ENCODE measurements at regions not wholly inside any gene's neighbourhood (a gene's known extent, or its start where the extent isn't known, plus 50 kb on each side); places are given as distances from the start of the nearest gene placed in this dataset.

DNA sequence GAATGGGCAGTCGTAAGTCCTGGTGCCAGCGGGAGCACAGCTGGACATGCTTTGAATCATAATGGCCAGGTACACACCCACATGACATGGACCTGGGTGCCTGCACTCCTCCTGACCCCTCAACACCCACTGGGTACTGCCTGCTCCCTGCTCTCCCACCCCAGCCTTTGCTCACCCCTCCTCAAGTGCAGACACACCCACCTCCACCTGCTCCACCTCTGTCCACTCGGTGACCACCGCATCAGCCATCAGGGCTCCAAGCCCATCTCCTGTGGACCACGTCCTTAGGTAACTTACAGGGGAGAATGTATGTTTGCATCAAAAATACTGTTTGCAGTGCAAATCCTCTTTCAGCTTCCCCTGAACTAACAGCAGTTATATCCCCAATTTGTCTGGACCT lies 214.6 kb downstream of the BRD1 start:
- DNase-seq (ENCODE audit: low read depth in 4 of 4, low spot score in 2 of 4): no peak

DNA sequence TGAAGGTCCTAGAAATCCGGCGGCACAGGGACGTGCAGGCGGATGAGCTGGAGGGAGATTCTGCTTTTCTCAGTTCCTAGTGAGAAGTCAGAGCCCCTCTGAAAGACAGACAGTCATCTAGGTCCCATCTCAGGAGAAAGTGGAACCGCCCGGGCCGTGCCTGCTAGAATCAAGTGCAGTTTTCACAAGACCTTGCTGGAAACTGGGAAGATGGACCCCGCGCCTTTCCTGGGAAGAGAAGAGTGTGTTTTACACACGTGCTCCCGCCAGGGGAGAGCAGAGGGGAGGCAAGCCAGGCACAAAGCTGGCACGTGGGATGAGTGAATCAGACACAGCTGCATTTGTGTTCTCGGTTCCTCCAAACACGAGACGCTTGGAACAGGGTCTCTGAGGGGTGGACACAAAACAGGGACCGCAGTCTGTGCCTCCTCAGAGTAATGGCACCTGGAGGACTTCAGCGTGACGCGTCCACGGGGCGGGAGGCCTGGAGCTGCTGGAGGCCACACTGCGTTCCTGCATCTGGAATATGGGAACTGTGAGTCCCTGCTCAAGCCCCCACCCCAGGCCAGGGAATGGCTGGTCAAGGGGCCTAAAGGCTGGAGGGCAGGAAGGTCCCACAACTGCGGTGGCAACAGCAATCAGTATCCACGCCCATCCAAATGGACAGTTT lies 218.3 kb downstream of the BRD1 start:
- DNase-seq (ENCODE audit: low read depth in 4 of 4, low spot score in 2 of 4): no peak

DNA sequence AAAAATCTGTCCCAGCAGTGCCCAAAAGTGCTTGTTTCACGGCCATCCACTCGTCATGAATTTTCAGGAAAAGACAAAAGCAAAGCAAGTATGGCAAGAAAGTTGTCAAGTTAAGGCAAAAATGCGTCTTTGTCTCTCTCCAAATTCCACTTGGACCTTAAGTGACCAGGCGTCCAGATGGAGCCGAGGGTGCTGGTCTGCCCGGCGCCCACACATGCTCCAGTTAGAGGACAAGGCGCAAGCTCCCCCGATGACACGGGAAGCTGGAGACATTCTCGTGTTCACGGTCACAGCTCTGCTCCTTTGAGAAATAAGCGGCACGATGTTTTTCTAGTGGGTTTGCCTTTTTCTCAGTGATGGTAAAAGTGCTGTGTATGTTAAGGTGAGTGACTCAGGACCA lies 219.0 kb downstream of the BRD1 start:
- no peak for DNase-seq (ENCODE audit: low read depth in 4 of 4, low spot score in 2 of 4)

DNA sequence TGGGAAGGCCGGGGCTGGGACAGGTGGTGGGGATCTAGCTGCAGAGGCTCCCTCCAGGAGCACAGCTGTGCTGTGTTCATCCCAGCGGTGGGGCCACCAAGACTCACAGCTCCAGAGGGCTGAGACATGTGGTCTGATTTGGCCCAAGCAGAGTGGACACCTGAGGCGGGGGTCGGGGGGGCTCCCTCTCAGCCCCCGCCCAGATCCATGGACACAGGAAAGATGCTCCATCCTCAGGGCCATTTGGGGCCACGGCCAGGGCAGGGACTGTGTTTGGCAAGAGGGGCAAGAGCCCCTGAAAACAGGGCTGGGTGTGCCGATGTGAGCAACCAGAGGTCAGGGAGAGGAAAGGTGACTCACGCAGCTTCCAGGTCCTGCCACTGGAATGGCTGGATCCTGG lies 219.4 kb downstream of the BRD1 start:
- no peak for DNase-seq (ENCODE audit: low read depth in 4 of 4, low spot score in 2 of 4)

DNA sequence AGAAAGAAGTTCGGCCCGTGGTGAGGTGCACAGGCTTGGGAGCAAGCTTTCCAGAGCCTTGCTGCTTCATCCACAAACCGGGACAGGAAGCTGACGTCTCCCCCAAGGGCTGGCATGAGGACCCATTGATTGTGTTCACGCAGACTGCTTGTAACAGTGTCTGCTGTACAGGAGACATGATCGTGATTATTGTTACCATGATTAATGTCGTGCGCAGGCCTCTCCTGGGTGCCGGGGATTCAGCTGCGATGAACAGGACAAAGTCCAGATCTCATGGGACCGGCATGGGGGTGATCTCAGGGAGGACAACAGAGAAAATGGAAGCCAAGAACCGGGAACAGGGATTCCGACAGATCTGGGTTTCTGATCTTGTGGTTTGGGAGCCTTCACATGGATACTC lies 219.9 kb downstream of the BRD1 start:
- DNase-seq (ENCODE audit: low read depth in 4 of 4, low spot score in 2 of 4): no peak

DNA sequence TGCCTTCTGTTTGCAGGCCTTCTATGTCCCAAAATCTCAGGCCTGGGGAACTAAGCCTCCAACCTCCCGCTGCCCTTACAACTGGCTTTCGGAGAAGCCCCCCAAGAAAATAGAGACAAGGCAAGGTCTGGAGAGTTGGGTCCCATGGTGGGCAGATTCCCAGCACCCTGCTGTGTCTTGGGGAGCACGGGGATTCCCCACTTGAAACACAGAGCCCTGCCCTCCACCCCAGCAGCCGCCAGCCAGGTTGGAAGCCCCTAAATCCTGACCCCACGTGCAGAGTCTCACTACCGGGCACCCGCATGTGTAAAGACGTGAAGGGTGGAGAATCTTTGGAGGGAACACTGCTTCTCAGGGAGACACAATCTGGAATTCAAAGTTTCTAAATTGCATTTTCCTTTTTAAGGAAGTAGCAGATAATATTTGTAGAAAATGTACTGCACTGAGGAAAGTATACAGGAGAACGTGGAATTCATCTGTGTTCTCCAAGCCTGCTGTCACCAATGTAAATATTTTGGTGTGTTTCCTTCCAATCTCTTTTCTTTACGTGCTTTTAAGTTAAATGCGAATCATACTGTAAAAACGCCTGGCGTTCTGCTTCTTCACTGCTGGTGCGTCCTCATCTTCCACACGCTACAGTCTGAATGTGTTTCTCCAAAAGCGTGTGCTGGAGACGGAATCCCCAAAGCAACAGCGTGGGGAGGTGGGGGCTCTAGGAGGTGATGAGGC lies 220.9 kb downstream of the BRD1 start:
- no peak for DNase-seq (ENCODE audit: low read depth in 4 of 4, low spot score in 2 of 4)

DNA sequence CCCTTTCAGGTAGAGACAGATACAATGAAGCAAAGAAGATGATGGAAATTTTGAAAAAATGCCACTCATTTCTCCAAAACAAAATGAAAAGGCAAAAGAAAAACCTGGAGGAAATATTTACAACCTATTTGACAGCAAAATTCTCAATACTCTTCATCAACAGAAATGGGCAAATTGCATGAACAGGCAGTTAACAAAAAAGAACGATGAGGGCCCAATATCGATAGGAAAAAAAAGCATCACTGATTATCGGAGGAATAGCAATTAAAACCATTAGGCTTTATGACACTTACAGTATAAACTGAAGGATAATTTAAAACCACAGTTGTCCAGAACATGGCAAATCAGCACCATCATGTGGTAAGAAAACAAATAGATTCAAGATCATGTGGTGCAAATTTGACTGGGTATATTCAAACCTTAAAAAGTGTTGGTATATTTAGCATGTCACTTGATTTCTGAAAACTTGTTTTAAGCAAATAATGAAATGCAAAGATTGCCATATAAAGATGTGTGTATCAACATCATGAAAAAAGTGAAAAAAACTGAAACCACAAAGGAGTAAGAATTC lies 222.9 kb downstream of the BRD1 start:
- DNase-seq (ENCODE audit: low read depth in 4 of 4, low spot score in 2 of 4): no peak

DNA sequence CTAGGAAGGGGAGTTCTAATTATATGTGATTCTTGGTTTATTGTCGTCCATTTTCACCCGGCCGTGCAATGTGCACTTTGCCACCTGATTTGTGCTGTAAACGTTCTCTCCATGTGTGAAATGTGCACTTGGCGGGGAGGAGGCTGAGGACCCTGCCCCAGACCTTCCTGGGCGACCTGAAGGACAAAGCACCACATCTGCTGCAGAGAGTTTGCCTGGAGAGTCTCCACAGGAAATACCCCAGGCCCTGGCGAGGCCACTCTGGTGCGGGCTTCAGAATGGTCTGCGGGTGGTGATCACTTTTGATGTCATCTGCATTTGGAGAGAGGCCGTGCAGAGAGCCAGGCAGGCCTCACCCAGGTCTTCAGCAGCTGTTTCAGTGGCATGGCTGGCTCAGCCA lies 224.7 kb downstream of the BRD1 start:
- no peak for DNase-seq (ENCODE audit: low read depth in 4 of 4, low spot score in 2 of 4)

DNA sequence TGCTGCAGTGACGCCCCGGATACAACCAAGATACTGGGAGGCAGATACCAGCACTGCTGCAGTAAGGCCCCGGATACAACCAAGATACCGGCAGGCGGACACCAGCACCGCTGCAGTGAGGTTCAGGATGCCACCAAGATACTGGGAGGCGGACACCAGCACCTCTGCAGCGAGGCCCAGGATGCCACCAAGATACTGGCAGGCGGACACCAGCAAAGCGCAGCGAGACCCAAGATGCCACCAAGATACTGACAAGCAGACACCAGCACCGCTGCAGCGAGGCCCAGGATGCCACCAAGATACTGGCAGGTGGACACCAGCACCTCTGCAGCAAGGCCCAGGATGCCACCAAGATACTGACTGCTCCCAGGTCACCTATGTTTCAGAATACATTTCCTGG lies 225.2 kb downstream of the BRD1 start:
- DNase-seq (ENCODE audit: low read depth in 4 of 4, low spot score in 2 of 4): no peak

DNA sequence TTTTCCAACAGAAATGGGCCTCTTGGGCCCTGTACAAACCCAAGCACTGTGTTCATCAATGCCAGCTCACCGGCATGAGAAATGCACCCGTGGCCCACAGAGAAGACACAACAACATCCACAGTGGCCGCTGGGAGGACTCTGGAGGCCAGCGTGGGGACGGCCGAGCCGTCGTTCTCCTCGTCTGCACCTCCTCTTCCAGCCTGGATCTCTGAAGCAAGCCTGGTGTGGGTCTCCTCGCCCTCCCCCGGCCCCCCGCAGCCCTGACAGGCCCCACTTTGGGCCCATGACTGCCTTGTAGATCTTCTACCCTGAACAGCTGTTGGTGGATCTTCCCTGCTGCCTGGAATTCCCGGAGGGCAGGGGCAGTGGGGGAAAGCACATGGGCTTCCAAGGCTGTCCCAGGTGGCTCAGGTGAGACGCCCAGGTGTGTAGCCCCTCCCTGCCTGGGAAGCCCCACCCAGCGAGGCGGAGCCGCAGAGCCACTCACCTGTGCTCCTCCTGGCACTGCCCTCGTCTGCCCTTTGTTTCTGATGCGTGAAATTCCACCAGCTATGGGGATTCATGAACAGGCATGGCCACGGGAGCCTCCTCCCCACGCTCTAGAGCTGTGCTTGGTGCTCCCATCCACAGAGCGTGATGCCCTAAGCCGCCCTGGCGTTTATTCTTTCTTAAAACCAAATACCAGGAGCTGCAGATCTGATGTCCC lies 225.9 kb downstream of the BRD1 start:
- DNase-seq (ENCODE audit: low read depth in 4 of 4, low spot score in 2 of 4): no peak

DNA sequence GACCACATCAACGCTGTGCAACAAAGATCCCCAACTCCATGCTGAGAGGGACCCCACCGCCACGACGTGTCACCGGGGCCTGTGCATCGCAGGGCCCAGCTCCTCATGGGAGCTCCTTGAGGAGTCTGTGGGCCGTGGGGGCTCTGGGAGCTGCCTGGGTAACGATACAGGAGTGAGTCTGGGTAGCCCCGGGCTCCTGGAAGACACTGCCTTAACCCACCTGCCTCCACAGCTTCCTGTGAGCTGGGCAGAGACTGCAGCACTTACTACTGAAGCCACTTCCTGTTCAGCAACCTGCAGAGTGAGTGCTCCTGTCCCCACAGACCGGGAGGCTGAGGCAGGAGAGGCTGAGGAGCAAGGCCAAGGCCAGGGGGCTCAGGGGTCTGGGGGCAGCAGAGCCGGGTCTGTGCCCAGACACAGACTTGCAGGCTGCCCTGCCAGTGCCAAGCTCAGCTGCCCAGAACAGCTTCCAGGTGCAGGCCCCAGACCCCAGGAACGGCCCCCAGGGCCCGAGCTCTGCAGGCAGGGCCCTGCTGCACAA lies 226.7 kb downstream of the BRD1 start:
- no peak for DNase-seq (ENCODE audit: low read depth in 4 of 4, low spot score in 2 of 4)

DNA sequence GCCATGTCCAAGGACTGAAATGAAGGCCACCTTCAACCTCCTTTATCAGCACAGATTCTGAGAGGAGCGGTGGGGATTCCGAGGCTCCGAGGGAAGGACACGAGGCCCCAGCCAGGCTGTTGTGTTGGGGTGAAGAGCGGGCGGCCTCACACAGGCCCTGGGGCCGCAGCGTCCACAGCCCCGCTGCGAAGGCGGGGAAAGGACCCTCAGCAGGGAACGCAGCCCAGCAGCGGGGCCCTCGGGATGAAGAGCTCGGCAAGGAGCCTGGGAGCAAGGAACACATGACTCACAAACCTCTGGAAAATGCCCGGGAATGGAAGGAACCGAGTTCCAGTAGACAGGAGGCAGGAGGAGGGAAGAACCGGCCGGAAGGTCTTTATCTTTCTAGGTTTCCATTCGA lies 227.2 kb downstream of the BRD1 start:
- no peak for DNase-seq (ENCODE audit: low read depth in 4 of 4, low spot score in 2 of 4)

DNA sequence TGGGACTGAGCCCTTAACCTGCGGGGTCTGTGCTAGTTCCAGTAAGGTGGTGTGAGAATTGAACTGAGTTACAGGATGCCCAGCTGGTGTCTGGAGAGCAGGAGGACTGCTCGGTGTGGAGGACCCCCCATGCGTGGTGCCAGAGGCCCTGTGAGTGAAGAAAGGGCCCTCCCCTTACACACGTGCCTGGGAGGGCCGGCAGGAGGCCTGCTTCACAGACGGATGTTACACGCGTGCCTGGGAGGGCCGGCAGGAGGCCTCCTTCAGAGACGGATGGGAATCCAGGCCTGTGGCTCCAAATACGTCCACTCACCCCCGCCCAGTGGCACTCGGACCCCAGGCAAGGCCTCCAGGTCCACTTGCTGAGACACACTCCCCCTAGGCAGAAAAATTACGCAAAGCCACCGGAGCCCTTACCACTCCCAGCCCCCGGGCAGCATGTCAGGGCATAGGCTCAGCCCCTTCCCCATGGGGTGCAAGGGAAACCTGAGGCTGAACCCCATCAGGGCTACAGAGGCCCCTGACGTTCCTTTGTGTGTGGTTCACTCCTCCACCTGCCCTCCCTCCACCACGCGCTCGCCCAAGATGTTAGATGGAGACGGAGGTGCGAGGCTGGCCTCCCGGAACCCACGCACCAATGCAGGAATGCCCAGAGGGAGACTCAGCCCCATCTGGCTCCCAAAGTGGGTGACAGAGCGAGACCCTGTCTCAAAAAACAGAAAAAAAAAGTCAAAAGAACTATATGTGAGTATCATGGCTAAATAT lies 227.8 kb downstream of the BRD1 start:
- no peak for DNase-seq (ENCODE audit: low read depth in 4 of 4, low spot score in 2 of 4)

DNA sequence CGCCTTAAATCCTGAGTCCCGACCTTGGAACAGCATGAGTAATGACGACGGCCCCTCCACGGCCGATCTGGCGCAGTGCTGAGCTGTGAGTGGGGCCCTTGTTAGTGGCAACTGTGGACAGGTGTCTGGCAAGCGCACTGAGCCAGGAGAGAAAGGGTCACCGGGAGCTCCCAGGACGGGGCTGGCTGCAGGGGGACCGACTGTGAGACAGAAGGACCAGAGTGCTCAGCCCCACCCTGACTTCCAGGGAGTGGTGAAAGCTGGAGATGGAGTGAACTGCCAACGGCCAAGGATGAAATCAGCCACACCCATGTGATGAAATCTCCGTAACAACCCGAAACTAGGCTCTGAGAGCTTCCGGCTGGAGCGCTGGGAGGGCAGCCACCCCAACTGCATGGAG lies 228.6 kb downstream of the BRD1 start:
- no peak for DNase-seq (ENCODE audit: low read depth in 4 of 4, low spot score in 2 of 4)

DNA sequence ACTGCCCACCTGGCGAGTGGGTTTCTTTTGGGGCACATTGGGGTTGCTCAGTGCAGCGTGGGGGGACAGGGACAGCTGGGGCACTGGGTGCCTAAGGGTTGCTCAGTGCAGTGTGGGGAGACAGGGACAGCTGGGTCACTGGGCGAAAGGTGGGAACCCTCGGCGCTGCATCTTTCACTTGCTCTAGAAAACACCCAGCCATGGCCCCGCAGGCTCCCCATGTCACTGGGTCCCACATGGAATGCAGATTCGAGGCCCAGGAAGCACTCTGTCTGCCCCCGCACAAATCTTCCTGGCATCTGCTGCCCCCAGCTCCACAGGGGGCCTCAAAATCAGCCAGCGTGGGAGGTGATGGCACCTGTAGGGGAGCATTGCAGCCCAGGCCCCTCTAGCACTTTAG lies 229.3 kb downstream of the BRD1 start:
- no peak for DNase-seq (ENCODE audit: low read depth in 4 of 4, low spot score in 2 of 4)

DNA sequence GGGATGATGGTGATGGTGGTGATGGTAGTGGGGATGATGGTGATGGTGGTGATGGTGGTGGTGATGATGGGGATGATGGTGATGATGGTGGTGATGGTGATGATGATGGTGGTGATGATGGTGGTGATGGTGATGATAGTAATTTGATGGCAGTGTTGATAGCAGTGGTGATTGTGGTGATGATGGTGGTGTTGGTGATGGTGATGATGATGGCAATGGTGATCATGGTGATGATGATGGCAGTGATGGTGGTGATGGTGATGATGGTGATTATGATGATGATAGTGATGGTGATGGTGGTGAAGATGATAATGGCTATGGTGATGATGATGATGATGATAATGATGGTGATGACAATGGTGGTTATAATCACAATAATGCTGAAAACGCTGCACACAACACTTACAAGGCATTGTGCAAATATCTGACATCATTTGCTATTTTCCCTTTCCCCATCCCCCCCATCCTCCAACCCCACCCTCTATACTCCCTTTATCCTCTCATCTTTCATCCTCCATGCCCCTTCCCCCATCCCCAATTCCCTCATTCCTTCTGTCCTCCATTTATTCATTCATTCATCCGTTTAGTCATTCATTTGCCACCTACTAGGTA lies 230.1 kb downstream of the BRD1 start:
- no peak for DNase-seq (ENCODE audit: low read depth in 4 of 4, low spot score in 2 of 4)

DNA sequence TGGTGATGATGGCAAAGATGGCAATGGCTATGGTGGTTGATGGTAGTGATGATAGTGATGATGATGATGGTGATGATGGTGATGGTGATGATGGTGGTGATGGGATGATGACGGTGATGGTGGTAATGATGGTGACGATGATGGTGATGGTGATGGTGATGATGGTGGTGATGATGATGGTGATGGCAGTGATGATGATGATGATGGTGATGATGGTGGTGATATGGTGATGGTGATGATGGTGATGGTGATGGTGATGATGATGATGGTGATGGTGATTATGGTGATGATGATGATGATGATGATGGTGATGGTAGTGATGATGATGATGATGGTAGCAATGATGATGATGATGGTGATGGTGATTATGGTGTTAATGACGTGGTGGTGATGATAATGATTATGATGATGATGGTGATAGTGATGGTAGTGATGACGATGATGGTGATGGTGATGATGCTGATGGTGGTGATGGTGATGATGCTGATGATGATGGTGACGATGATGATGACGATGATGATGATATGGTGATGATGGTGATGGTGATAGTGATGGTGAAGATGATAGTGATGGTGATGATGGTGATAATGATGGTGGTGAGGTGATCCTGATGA lies 232.1 kb downstream of the BRD1 start:
- DNase-seq (ENCODE audit: low read depth in 4 of 4, low spot score in 2 of 4): no peak

DNA sequence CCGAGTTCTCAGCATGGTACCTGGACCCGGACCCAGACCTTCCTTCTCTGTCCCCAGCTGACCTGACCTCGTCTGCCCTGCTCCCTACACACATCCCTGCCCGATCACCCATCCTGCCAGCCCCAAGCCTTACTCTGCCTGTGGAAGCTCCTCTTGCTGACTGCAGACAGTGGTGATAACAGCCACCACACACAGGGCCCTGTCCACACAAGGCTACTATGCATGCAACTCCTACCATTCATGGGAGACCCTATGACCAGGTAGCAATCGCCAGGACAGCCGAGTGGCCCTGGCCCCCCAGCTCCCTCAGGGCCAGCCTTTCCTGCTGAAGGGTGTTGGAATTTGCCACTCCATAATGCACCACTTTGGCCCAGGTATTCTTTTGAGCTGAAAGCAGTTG lies 233.6 kb downstream of the BRD1 start:
- no peak for DNase-seq (ENCODE audit: low read depth in 4 of 4, low spot score in 2 of 4)

DNA sequence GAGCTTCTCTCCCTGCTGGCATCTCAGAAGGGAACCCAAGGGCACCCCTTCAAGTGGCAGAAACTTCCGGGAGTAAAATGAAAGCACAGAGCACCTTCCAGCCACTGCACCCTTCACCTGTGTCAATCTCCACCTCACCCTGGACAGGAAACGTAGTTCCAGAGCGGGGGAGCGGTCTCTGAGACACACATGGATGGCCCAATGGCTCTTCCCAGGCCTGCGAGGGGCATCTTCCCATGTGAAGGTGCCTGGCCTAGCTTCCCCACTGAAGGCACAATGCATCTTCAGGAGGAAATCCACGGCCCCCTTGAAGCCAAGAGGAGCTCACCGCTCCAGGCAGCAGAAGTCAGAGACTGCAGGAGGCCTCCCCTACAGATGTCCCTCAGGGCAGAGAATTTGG lies 234.2 kb downstream of the BRD1 start:
- DNase-seq (ENCODE audit: low read depth in 4 of 4, low spot score in 2 of 4): no peak

Data from left renal cortex interstitium (tissue), 4 donors.